Kidney (tissue), 13 donors: ENCODE measurements at regions not wholly inside any gene's neighbourhood (a gene's known extent, or its start where the extent isn't known, plus 50 kb on each side); places are given as distances from the start of the nearest gene placed in this dataset.
A peak's percentile ranks its signal among the peaks of the same experiment; 100 is the strongest.

Source experiments
- DNase-seq, 5 donors: peaks; one replicate each; pipeline ENCODE4 v3.0.0-alpha.2; 2013 to 2020
- FAIRE-seq: peaks from 2 replicates; lab custom pipeline; 2012; peaks lifted over from hg19 to GRCh38; lab: Jason Lieb, UNC
- H3K27ac ChIP-seq, 2 donors: one replicate each; pipeline ENCODE4 v1.7.0; 2013; ENCODE audit warnings: low read depth in 2 of 2, low read length in 2 of 2, inconsistent platforms in 1 of 2
- H3K27me3 ChIP-seq: one replicate; pipeline ENCODE4 v1.7.1; 2013; ENCODE audit warnings: low read length, inconsistent platforms; ENCODE audit not compliant: control insufficient read depth, insufficient read depth
- H3K36me3 ChIP-seq, 3 donors: one replicate each; pipeline versions ENCODE4 v1.7.0 to v1.7.1; 2013; ENCODE audit warnings: low read length in 3 of 3, control low read depth in 1 of 3, inconsistent platforms in 1 of 3; ENCODE audit not compliant: insufficient read depth in 3 of 3, control insufficient read depth in 2 of 3
- H3K4me1 ChIP-seq, 3 donors: one replicate each; pipeline versions ENCODE4 v1.7.0 to v1.7.1; 2013; ENCODE audit warnings: low read length in 3 of 3, inconsistent platforms in 1 of 3, low read depth in 1 of 3; ENCODE audit not compliant: control insufficient read depth in 2 of 3, insufficient read depth in 2 of 3
- H3K4me3 ChIP-seq, 3 donors: one replicate each; pipeline versions ENCODE4 v1.7.0 to v1.8.1; 2013; ENCODE audit warnings: low read length in 3 of 3, control low read depth in 1 of 3, inconsistent platforms in 1 of 3
- H3K9ac ChIP-seq, 3 donors: one replicate each; pipeline versions ENCODE4 v1.7.0 to v1.7.1; 2013; ENCODE audit warnings: low read length in 3 of 3, control low read depth in 1 of 3, inconsistent platforms in 1 of 3
- H3K9me3 ChIP-seq, 3 donors: one replicate each; pipeline versions ENCODE4 v1.7.0 to v1.7.1; 2013; ENCODE audit warnings: low read length in 3 of 3, control low read depth in 1 of 3, inconsistent platforms in 1 of 3; ENCODE audit not compliant: control insufficient read depth in 2 of 3, insufficient read depth in 1 of 3
- CTCF ChIP-seq: IDR thresholded peaks from 3 replicates; pipeline ENCODE4 v1.5.1; 2012; ENCODE audit warnings: mild to moderate bottlenecking, moderate library complexity, borderline replicate concordance; ENCODE audit not compliant: insufficient read depth; ENCODE audit errors: extremely low read depth
- intact Hi-C: fragments of 100-400 bp; cut with DNase I; formaldehyde crosslinking; loops from one replicate; pipeline ENCODE4 v1.11.1; 2022
- donor health status: control.
- donor health status: control.
- donor health status: control.
- donor health status: control.
- donor health status: control.
- donor health status: DM: yes; HTN: yes; CAD: no.
- donor health status: Normal renal cell carcinoma (clear cell type).

- no peaks in the 10 kb centered on the region for H3K9me3 ChIP-seq
- TF ChIP-seq CTCF: no peak
- intact Hi-C loops: no loop called here
- H3K27ac ChIP-seq: peak overlapping the region in 1 of 2 donors; percentile 64
- FAIRE-seq (no peak), DNase-seq (no peak)
- H3K27me3 ChIP-seq: no peaks in the 10 kb centered on the region
- H3K36me3 ChIP-seq: no peaks in the 10 kb centered on the region
- no peak overlapping the region for H3K9ac ChIP-seq
- peaks cover 0 to 29% (median 17%) of the 10 kb centered on the region in 3 donors for H3K4me1 ChIP-seq
- no peak overlapping the region for H3K4me3 ChIP-seq
Observed at GRCh38 chr12:92547420-92547819, 155.4 kb upstream of the PLEKHG7 start.

- DNase-seq (peak in 2 of 5 donors; percentile 44 to 46), FAIRE-seq (no peak)
- H3K27me3 ChIP-seq: no peaks in the 10 kb centered on the region
- no peak for TF ChIP-seq CTCF
- H3K9me3 ChIP-seq: no peaks in the 10 kb centered on the region
- H3K36me3 ChIP-seq: no peaks in the 10 kb centered on the region
- peaks cover 0 to 28% (median 13%) of the 10 kb centered on the region in 3 donors for H3K4me1 ChIP-seq
- intact Hi-C loops: no loop called here
- H3K4me3 ChIP-seq: no peak overlapping the region
- H3K9ac ChIP-seq: no peak overlapping the region
- H3K27ac ChIP-seq: peak overlapping the region; percentile 36 to 64
Observed at GRCh38 chr12:92546635-92547348, 156.0 kb upstream of the PLEKHG7 start.

GRCh38 chr12:92546259-92546634 lies 156.5 kb upstream of the PLEKHG7 start:
- intact Hi-C loops: no loop called here
- Histone ChIP-seq H3K4me1 (peaks cover 0 to 28% (median 13%) of the 10 kb centered on the region in 3 donors), H3K4me3 (no peak overlapping the region), H3K27ac (peak overlapping the region; percentile 36 to 64), H3K36me3 (no peaks in the 10 kb centered on the region), H3K27me3 (no peaks in the 10 kb centered on the region), H3K9ac (no peak overlapping the region), H3K9me3 (no peaks in the 10 kb centered on the region)
- FAIRE-seq (no peak), DNase-seq (peak in 1 of 5 donors; percentile 17)
- no peak for TF ChIP-seq CTCF

GRCh38 chr12:92544322-92544721 lies 158.5 kb upstream of the PLEKHG7 start:
- H3K27me3 ChIP-seq: no peaks in the 10 kb centered on the region
- H3K4me3 ChIP-seq: no peak overlapping the region
- TF ChIP-seq CTCF: no peak
- no peaks in the 10 kb centered on the region for H3K9me3 ChIP-seq
- no peak for DNase-seq
- peak overlapping the region in 1 of 3 donors; percentile 49 for H3K9ac ChIP-seq
- intact Hi-C loops: no loop called here
- peak overlapping the region; percentile 74 to 82 for H3K27ac ChIP-seq
- peaks cover 0 to 28% (median 22%) of the 10 kb centered on the region in 3 donors for H3K4me1 ChIP-seq
- no peak for FAIRE-seq
- no peaks in the 10 kb centered on the region for H3K36me3 ChIP-seq
